Suppressor macrophage treated with lipopolysaccharide for 4 hours (primary cell): ENCODE measurements at regions not wholly inside any gene's neighbourhood (a gene's known extent, or its start where the extent isn't known, plus 50 kb on each side); places are given as distances from the start of the nearest gene placed in this dataset.

Experiments used
- DNase-seq: peaks from one replicate; pipeline ENCODE4 v3.0.0-alpha.2; 2020

- DNase-seq: no peak
These were observed 463.1 kb upstream of the NEGR1 start for GRCh38 chr1:72745413-72745812.

GRCh38 chr1:72734415-72734814 is 452.1 kb upstream of the NEGR1 start:
- DNase-seq: no peak

- no peak for DNase-seq
These were observed 442.9 kb upstream of the NEGR1 start for GRCh38 chr1:72724951-72725861.

GRCh38 chr1:72705921-72706320 is 423.6 kb upstream of the NEGR1 start:
- DNase-seq: no peak

GRCh38 chr1:72704841-72705477 is 422.6 kb upstream of the NEGR1 start:
- no peak for DNase-seq

GRCh38 chr1:72697410-72697809 is 415.1 kb upstream of the NEGR1 start:
- DNase-seq: no peak

GRCh38 chr1:72693899-72694298 is 411.6 kb upstream of the NEGR1 start:
- no peak for DNase-seq

- DNase-seq: no peak
These were observed 411.0 kb upstream of the NEGR1 start for GRCh38 chr1:72693376-72693775.

- DNase-seq: no peak
These were observed 408.5 kb upstream of the NEGR1 start for GRCh38 chr1:72690871-72691270.

- DNase-seq: no peak
These were observed 396.3 kb upstream of the NEGR1 start for GRCh38 chr1:72678683-72679082.

GRCh38 chr1:72670902-72671301 is 388.6 kb upstream of the NEGR1 start:
- DNase-seq: no peak

GRCh38 chr1:72662918-72663317 is 380.6 kb upstream of the NEGR1 start:
- no peak for DNase-seq

- DNase-seq: no peak
These were observed 368.6 kb upstream of the NEGR1 start for GRCh38 chr1:72650843-72651435.

GRCh38 chr1:72649991-72650390 is 367.7 kb upstream of the NEGR1 start:
- no peak for DNase-seq

- DNase-seq: no peak
These were observed 367.0 kb upstream of the NEGR1 start for GRCh38 chr1:72649211-72649888.

- DNase-seq: no peak
These were observed 366.1 kb upstream of the NEGR1 start for GRCh38 chr1:72648465-72648864.

GRCh38 chr1:72643142-72643541 is 360.8 kb upstream of the NEGR1 start:
- no peak for DNase-seq

- DNase-seq: no peak
These were observed 355.3 kb upstream of the NEGR1 start for GRCh38 chr1:72637593-72637992.

GRCh38 chr1:72636631-72637030 is 354.3 kb upstream of the NEGR1 start:
- DNase-seq: no peak

- peak; percentile 51 for DNase-seq
These were observed 353.4 kb upstream of the NEGR1 start for GRCh38 chr1:72635719-72636118.

GRCh38 chr1:72634946-72635345 is 352.6 kb upstream of the NEGR1 start:
- no peak for DNase-seq

- no peak for DNase-seq
These were observed 349.1 kb upstream of the NEGR1 start for GRCh38 chr1:72631449-72631848.

- peak; percentile 62 for DNase-seq
These were observed 341.0 kb upstream of the NEGR1 start for GRCh38 chr1:72623299-72623708.
